Brain microvascular endothelial cell (primary cell): ENCODE measurements at regions not wholly inside any gene's neighbourhood (a gene's known extent, or its start where the extent isn't known, plus 50 kb on each side); places are given as distances from the start of the nearest gene placed in this dataset.

Experiments
- DNase-seq: peaks from one replicate; pipeline ENCODE4 v3.0.0-alpha.2; 2020
- H3K27ac ChIP-seq: fragments of 250-450 bp; sonication (Bioruptor Pico); 2 replicates; pipeline ENCODE4 v1.5.1; 2020; ENCODE audit warnings: mild to moderate bottlenecking, moderate library complexity
- H3K27me3 ChIP-seq: fragments of 250-450 bp; sonication (Bioruptor Pico); replicated peaks from 2 replicates; pipeline ENCODE4 v1.5.1; 2020; ENCODE audit warnings: mild to moderate bottlenecking
- H3K36me3 ChIP-seq: fragments of 250-450 bp; sonication (Bioruptor Pico); replicated peaks from 2 replicates; pipeline ENCODE4 v1.5.1; 2020; ENCODE audit warnings: mild to moderate bottlenecking
- H3K4me3 ChIP-seq: 2 replicates; pipeline ENCODE4 v1.5.1; 2011; ENCODE audit warnings: low read depth, mild to moderate bottlenecking, control low read depth, low read length, moderate library complexity
- CTCF ChIP-seq: IDR thresholded peaks from 2 replicates; pipeline ENCODE4 v1.5.1; 2011; ENCODE audit warnings: low read depth, mild to moderate bottlenecking, moderate library complexity, low read length, control low read depth, inconsistent platforms; ENCODE audit errors: missing control alignments
- in situ Hi-C: cut with HindIII; loops from 2 replicates; pipeline ENCODE4 v1.10.0; 2017; ENCODE audit warnings: low sequenced_read_pairs, low pct_ligation_motif_present

GRCh38 chr2:240287496-240288086, 147.1 kb upstream of the OTOS start:
- no peaks in the 10 kb centered on the region for H3K36me3 ChIP-seq
- no peak for TF ChIP-seq CTCF
- no peak for DNase-seq
- no peaks in the 10 kb centered on the region for H3K27me3 ChIP-seq
- H3K4me3 ChIP-seq, result no peak overlapping the region
- in situ Hi-C loops, result no loop called here
- no peak overlapping the region for H3K27ac ChIP-seq

- TF ChIP-seq CTCF, result no peak
- no peak overlapping the region for H3K27ac ChIP-seq
- in situ Hi-C loops, result no loop called here
- no peaks in the 10 kb centered on the region for H3K36me3 ChIP-seq
- DNase-seq, result no peak
- no peak overlapping the region for H3K4me3 ChIP-seq
- H3K27me3 ChIP-seq, result no peaks in the 10 kb centered on the region
Measured at GRCh38 chr2:240288087-240288521, 147.4 kb upstream of the GPC1 start.

DNA sequence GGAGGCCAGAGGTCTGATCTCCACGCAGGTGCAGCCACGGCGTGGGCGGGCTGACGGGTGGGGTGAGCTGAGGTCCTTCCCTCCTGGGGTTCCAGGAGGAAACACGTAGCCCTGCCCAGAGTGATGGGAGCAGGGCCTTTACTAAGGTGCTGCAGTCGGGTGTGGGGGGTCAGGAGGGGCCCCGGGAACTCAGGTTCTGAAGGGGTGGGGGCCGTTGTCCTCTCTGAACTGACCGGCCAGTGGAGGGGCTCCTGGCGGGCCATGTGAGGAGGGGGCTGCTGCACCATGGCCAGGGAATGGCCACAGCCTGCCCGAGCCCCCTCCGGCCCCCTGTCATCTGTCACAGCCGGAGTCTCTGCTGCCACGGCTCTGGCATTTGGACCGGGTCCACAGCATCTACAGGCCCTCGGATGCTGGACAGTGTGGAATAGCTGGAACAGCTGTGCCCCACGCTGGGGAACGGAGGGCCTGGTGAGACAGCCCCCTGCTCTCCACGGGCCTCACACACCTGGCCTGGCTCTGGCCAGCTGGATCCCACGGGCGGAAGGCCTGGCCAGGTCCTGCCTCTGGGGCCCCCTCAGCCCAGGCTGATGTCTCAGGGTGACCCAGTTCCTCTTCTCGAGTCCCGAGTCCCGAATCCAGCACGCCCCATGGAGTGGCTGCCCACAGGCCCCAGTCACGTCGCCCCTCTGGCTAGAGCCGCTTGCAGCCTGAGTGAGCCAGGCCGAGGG, 145.6 kb upstream of the GPC1 start:
- Histone ChIP-seq H3K27me3 (no peaks in the 10 kb centered on the region), H3K36me3 (no peaks in the 10 kb centered on the region), H3K27ac (no peak overlapping the region), H3K4me3 (no peak overlapping the region)
- in situ Hi-C loops, result no loop called here
- no peak for DNase-seq
- no peak for TF ChIP-seq CTCF

DNA sequence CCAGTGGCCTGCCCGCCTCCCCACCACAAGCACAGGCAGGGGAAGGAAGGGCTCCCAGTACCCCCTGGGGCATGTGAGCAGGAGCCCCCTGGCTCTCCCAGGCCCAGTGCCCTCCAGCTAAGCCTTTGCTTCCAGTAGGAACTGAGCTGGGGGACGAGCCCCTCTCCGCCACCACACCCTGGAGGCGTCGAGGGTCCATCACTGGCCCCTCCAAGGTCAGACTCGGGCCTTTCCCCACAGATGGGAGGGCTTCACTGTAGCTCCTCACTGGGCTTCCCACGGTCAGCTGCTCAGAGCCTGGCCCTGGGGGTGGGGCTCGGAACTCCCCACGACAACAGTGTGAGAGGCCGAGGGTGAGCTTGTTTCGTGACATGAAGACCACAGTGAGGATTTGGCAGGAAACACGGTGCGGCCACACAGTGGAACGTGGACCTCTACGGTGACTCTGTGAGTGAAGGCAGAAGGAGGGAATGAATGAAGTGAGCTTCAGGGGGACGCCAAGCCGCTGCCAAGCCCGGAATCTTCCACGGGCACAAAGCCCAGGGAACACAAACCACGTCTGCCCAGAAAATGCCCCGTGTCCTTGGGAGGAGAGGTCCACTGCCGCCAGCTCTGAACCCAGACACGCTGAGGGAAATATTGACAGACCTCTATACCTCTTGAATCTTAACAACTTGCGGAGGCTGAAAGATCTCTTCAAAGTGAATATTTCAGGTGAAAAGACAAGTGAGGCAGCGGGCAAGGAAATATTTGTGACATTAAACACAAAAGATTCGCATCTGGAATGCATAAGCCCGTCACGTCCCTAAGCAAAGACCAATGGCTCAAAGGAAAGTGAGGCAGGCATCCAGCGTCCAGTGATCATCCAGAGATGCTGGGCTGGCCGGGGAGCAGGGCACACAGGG, 144.8 kb upstream of the GPC1 start:
- H3K4me3 ChIP-seq, result no peak overlapping the region
- in situ Hi-C loops, result no loop called here

More for the DNA sequence above, 144.8 kb upstream of the GPC1 start:
- no peaks in the 10 kb centered on the region for H3K36me3 ChIP-seq
- no peak for TF ChIP-seq CTCF
- H3K27me3 ChIP-seq, result no peaks in the 10 kb centered on the region
- DNase-seq, result no peak
- H3K27ac ChIP-seq, result no peak overlapping the region
